Neural crest cell (in vitro differentiated cells): ENCODE measurements at regions not wholly inside any gene's neighbourhood (a gene's known extent, or its start where the extent isn't known, plus 50 kb on each side); places are given as distances from the start of the nearest gene placed in this dataset.

Experiments used
- DNase-seq: peaks from one replicate; pipeline ENCODE4 v3.0.0; 2021; ENCODE audit warnings: low read depth, mixed read lengths, low spot score
- H3K27ac Mint-ChIP-seq: one replicate; pipeline ENCODE4 v1.8.0; 2021; ENCODE audit warnings: mild to moderate bottlenecking, mixed read lengths; ENCODE audit not compliant: unreplicated experiment
- H3K27me3 Mint-ChIP-seq: 2 replicates; pipeline ENCODE4 v1.8.0; 2021; ENCODE audit warnings: low read depth, mild to moderate bottlenecking, mixed read lengths
- H3K36me3 Mint-ChIP-seq: 2 replicates; pipeline ENCODE4 v1.8.0; 2021; ENCODE audit warnings: low read depth, mild to moderate bottlenecking, mixed read lengths
- H3K4me1 Mint-ChIP-seq: 2 replicates; pipeline ENCODE4 v1.8.0; 2021; ENCODE audit warnings: mixed read lengths
- H3K4me3 Mint-ChIP-seq: one replicate; pipeline ENCODE4 v1.8.0; 2021; ENCODE audit warnings: mild to moderate bottlenecking, mixed read lengths
- H3K9me3 Mint-ChIP-seq: 2 replicates; pipeline ENCODE4 v1.8.0; 2021; ENCODE audit warnings: mixed read lengths
- CTCF ChIP-seq: fragments of 200-600 bp; sonication (generic); conservative IDR thresholded peaks from 2 replicates; pipeline ENCODE4 v1.5.0; 2021; ENCODE audit warnings: antibody characterized with exemption, mild to moderate bottlenecking

GRCh38 chr1:90572446-90572845 lies 144.7 kb downstream of the BARHL2 start:
- no peak overlapping the region for H3K4me3 Mint-ChIP-seq
- H3K27ac Mint-ChIP-seq, result no peak overlapping the region
- no peaks in the 10 kb centered on the region for H3K4me1 Mint-ChIP-seq
- peaks cover 3% of the 10 kb centered on the region for H3K9me3 Mint-ChIP-seq
- TF ChIP-seq CTCF, result no peak
- no peak for DNase-seq
- peaks cover 2% of the 10 kb centered on the region for H3K27me3 Mint-ChIP-seq
- H3K36me3 Mint-ChIP-seq, result no peaks in the 10 kb centered on the region

- TF ChIP-seq CTCF, result no peak
- no peaks in the 10 kb centered on the region for H3K27me3 Mint-ChIP-seq
- H3K27ac Mint-ChIP-seq, result no peak overlapping the region
- DNase-seq, result no peak
- peaks cover 5% of the 10 kb centered on the region for H3K4me1 Mint-ChIP-seq
- peaks cover 3% of the 10 kb centered on the region for H3K9me3 Mint-ChIP-seq
- no peak overlapping the region for H3K4me3 Mint-ChIP-seq
- no peaks in the 10 kb centered on the region for H3K36me3 Mint-ChIP-seq
These were observed 148.7 kb downstream of the BARHL2 start for GRCh38 chr1:90568436-90568835.

- no peaks in the 10 kb centered on the region for H3K36me3 Mint-ChIP-seq
- no peak overlapping the region for H3K27ac Mint-ChIP-seq
- DNase-seq, result no peak
- no peaks in the 10 kb centered on the region for H3K27me3 Mint-ChIP-seq
- H3K9me3 Mint-ChIP-seq, result no peaks in the 10 kb centered on the region
- H3K4me1 Mint-ChIP-seq, result peaks cover 5% of the 10 kb centered on the region
- TF ChIP-seq CTCF, result no peak
- no peak overlapping the region for H3K4me3 Mint-ChIP-seq
These were observed 152.9 kb downstream of the BARHL2 start for GRCh38 chr1:90564164-90564563.

- Mint-ChIP-seq H3K9me3 (no peaks in the 10 kb centered on the region), H3K4me1 (peaks cover 5% of the 10 kb centered on the region), H3K27ac (no peak overlapping the region), H3K4me3 (no peak overlapping the region), H3K27me3 (peaks cover 3% of the 10 kb centered on the region), H3K36me3 (no peaks in the 10 kb centered on the region)
- DNase-seq, result no peak
- no peak for TF ChIP-seq CTCF
These were observed 154.2 kb downstream of the BARHL2 start for GRCh38 chr1:90562892-90563291.

GRCh38 chr1:90561911-90562310 lies 155.2 kb downstream of the BARHL2 start:
- no peak for TF ChIP-seq CTCF
- no peak for DNase-seq
- Mint-ChIP-seq H3K9me3 (no peaks in the 10 kb centered on the region), H3K27ac (no peak overlapping the region), H3K27me3 (peaks cover 6% of the 10 kb centered on the region), H3K36me3 (no peaks in the 10 kb centered on the region), H3K4me3 (no peak overlapping the region), H3K4me1 (peaks cover 5% of the 10 kb centered on the region)
